HG03469 (cell line): ENCODE measurements at regions not wholly inside any gene's neighbourhood (a gene's known extent, or its start where the extent isn't known, plus 50 kb on each side); places are given as distances from the start of the nearest gene placed in this dataset.

Experiments used
- ATAC-seq: cut with Tn5 transposase; IDR thresholded peaks from one replicate; pipeline ENCODE4 v1.9.1; 2021; ENCODE audit warnings: mild to moderate bottlenecking, moderate library complexity, moderate number of reproducible peaks; ENCODE audit not compliant: unreplicated experiment

DNA sequence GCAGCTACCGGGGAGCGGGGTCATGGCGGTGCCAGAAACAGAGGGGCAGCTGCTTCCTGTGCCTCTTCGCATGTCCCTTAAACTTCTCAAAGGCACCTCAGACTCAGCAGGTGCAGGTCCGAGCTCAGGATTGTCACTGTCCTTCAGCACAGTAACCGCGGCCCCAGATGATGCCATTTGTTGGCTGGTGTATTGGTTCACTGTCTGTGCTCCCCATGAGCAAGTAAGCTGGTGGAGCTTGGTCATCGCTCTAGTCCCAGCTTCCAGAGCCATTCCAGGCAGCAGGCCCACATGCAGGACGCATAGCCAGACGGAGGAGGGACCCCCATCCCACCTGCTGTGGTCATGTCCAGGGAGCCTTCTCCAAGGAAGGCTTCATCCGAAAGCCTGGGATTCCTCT, 154.0 kb upstream of the AJAP1 start:
- ATAC-seq, result no peak

DNA sequence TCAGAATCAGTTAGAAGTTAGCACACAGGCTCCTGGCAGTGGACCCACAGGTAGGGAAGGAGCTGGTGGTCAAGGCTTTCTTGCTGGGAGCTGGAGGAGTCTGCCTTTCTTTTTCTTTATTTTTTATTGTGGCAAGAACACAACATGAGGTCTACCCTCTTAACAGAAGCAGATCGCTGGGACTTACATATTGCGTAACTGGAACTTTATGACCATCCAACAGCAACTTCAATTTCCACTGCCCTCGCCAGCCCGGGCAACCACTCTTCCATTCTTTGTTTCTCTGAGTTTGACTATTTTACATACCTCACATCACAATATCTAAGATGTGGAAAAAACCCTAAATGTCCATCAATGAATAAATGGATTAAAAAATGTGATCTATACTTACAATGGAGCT, 147.8 kb upstream of the AJAP1 start:
- no peak for ATAC-seq

DNA sequence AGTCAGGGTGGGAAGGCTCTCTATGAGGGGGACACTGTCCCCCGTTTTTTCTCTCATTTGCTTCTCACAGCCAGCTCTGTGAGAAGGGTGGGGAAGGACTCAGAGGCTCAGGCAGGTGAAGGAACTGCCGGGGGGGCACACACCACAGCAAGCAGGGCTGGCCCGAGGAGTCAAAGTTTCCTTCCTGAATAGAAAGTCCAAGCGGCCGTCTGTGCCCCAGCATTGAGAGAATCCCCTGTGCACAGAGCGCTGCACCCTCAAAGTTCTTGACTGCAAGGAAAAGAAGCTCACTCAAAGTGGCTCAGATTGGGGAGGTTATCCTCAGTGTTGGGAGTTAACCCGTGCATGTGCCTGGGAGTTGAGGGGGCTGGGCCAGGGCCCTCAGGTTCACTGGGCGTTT, 145.2 kb upstream of the AJAP1 start:
- ATAC-seq, result no peak

DNA sequence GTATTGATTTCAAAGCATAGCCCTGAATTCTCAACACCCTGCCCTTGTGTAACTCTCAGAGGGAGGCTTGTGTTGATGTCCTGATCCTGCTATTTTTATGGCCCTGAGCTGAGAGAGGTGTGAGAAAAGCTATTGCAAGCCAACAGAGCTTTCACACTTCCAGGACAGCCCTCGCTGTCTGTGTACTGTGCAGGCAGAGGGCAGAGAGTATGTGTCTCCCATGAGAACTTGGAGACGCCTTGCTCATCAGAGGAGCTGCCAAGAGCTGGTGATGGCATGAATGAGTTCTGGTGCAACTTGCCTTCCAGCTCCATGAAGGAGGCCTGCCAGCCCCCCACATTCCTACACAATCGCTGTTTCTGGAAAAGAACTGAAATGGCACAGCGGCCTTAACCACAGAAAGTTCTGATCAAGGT, 144.1 kb upstream of the AJAP1 start:
- no peak for ATAC-seq

DNA sequence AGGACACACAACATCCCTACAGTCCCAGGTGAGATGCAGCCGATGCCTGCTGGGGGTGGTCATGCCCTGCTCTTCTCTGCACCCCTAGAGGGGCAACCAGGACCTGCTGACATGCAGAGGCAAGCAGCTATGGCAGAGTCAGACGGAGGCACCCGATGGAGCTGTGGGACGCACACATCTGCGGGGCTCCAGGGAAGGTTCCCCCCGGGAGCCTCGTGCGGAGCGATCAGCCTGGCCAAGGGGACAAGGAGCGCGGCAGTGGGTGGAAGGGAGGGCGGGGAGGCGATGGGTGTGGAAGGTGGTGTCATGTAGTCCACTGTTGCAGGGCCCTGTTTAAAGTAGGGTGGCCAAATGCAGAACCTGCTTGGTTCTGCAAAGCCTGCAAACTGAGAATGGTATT, 143.0 kb upstream of the AJAP1 start:
- no peak for ATAC-seq

DNA sequence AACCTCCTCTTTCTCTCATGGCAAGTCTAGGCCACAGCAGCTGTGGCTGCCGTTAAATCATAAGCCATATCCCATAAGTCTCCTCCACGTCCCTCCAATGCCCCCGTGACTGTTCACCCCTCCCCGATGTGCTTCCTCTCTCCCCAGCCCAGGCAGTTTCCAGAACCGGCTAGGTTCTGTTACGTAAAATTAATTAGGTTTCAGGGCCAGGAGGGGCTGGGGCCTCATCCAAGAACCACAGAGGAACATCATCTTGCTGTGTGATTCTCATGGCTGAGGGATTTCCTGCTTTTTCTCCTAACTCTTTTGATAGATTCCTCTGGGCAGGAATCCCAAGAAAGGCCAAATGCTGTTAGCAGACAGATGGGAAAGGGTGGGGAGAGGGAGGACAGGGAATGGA, 141.8 kb upstream of the AJAP1 start:
- ATAC-seq, result no peak

DNA sequence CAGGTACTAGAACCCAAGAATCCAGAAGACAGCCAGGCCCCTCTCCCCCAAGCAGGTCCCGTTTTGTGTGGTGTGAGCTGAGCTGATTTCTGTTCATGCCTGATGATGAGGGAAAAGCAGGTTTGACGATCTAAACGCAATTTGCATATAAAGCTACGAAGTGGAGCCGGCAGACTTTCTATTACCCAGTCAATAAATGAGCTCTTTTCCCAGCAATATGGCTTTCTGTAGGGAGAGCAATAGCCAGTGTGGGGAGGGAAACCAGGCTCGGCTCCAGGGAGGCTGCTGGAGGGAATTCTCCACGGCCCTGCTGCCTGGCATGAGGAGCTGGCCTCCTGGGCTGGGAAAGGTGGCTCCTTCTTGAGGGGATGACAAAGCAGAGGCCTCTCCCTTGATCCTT, 140.7 kb upstream of the AJAP1 start:
- ATAC-seq, result no peak

DNA sequence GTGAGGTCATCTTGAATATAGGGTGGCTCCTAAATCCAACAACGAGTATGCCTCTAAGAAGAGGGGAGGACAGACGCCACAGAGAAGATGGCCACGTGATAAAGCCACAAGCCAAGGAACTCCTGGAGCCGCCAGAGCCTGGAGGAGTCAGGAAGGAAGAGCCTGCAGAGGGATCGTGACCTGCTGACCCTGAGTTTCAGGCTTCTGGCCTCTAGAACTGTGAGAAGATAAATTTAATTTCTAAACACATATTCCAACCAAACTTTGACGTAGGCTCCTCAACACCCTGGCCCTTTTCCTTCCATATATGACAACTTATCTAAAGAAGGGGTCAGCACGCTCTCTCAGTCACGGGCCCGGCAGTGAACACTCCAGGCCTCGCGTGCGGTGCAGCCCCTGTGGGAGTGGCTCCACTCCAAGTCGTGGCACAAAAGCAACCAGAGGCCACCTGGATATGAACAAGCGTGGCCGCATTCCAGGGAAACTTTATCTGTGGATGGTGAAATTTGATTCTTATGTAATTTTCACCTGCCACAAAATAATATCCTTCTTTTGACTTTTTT, 138.6 kb upstream of the AJAP1 start:
- ATAC-seq, result no peak

DNA sequence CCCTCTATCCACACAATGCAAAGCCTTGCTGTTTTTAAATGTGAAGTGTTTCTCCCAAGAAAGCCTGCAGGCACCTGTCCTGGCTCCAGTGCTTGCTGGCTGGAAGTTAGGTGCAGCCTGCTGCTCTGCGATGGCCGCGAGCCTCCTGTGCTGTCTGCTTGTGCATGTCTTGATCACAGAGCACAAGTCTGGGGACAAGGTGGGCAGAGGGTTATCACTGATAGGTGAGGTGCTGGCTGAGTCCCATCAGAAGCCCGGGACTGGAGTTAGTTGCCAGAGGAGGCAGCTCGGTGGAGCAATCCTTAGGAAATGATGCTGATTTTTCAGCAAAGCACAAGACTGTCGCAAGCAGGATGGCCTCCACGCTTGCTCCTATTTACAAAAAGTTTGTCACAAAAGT, 137.8 kb upstream of the AJAP1 start:
- no peak for ATAC-seq

DNA sequence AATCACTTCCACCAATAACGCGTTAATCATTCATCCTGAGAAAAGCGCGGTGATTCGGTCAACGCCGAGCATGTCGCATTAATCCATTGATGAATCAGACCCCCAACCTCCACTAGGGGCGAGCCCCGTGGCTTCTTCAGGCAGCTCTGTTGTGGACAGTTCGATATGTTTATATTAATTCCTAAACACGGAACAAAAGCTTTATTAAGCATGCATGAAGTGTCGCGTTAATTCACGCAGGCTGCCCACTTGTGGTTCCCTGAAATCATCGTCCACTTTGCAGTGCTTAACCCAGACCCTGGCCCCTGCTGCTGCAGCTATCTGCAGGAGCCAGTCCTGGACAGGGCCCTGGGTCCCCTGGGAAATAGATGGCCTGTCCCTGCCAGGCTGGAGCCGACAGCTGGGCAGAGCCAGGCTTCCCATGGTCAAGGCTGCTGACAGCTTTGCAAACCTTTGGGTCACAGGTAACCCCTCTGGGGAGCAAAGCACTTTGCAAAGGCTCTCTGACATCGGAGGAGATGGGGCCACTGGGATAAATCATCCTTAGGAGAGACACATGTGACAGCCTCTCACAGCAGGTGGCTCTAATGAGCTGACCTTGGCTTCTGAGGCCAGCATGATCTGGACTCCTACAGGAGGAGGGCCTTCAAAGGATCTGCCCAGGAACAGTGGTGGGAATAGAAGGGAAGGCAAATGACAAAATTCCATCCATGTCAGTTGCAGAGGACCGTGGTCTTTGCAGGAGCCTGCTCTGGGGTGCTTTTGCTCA, 137.0 kb upstream of the AJAP1 start:
- ATAC-seq, result no peak

DNA sequence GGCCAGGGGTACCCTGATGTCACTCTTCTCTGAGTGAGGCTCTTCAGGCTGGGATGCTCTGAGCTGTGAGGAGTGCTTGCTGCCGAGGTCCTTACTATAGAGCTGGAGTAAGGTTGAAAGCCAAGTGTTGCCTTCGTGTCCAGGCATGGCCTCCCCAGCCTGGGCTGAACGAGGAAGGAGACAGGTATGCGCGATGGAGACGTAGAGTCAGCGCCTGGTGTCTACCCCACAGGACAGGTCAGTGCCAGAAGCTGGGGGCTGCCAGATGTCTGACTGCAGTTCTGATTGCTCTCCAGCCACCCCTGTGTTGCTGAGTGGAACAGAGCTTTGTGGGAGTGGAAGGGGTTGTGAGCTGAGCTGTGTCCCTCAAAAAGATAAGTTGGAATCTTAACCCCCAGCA, 135.8 kb upstream of the AJAP1 start:
- no peak for ATAC-seq

DNA sequence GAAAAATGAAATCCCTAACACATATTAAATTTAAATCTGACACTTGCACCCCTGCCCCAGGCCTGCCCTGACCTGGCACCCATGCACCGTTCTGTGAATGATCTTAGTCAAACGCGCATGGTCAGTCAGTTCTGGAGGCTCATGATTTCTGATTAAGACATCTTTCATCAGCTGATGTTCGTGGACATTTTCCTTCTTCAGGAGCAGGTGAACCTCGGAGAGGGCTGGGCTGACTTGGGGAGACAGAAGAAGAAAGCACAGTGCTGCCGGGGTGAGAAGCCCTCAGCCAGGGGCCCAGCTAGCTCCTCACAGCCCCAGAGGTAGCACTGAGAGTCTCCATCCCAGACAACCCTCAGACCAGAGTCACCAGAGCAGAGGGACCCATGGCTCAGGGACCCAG, 134.5 kb upstream of the AJAP1 start:
- no peak for ATAC-seq

DNA sequence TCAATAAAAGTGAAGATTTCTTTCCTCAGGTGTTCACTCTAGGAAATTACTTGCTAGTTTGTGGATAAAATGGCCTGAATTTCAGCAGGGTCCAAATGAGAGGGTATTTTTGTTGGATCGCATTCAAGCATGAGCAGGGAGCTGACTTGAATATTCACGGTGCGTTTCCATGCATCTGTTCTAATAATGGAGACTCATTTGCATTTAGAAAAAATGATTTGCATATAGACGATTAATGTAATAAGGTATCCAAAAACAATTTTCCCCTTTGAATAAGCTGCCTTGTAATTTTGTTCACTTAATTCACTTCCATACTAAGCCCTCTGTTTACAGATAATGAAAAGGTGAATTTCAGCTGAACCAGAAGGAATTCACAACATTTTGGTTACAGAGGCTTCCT, 130.9 kb upstream of the AJAP1 start:
- no peak for ATAC-seq

DNA sequence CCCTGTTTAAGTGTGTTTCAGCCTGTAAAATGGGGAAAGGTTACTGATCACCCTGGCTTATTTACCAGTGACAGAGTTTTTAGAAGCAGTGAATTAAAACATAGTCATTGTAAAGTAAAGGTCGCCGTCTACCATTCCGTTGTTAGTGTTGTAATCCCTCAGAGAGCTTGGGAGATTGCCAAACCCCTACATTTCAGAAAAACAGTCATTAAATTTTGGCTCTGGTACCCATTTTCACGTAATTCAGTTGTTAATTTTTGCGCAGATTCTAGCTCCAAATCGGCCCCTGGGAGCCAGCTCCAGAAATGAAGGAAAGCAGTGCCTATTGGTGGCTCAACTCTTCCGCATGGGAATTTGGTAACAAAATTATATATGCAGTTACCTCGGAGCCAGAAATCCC, 127.7 kb upstream of the AJAP1 start:
- ATAC-seq, result no peak

DNA sequence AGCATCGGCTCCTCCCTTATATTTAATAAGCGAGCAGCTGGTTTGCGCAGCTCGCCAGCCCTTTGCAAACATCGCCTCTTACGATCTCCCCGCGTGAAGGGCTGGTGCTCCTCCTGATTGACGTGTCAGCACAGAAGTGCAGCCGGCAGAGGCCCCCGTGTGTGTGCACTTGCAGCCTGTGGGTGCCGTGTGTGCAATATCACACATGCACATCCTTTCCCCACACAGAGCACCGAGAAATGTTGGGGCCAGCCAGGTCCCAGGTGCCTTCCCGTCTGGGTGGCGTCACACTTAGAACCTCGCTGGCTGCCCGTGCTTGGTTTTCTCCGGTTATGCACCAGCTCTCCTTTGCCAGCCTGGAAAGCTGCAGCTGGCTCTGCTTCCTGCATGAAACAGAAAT, 126.6 kb upstream of the AJAP1 start:
- ATAC-seq, result no peak

DNA sequence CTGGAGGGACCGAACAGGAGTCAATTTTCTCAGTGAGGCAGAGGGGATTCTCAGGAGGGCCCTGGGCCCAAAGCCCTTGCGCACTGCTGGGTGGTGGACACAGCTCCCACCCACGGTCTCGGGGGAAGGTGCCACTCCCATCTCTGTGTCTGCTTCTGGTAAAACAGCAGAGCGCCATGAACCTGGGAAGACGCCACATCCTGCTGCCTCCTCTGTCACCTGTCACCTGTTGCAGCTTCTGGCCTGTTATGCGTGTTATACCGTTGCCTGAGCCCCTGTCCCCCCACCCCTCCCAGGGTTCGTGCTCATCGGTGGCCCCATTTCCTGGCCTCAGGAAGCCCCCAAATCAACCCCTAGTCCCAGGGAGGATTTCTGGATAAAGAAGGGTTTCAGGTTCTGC, 125.8 kb upstream of the AJAP1 start:
- no peak for ATAC-seq

DNA sequence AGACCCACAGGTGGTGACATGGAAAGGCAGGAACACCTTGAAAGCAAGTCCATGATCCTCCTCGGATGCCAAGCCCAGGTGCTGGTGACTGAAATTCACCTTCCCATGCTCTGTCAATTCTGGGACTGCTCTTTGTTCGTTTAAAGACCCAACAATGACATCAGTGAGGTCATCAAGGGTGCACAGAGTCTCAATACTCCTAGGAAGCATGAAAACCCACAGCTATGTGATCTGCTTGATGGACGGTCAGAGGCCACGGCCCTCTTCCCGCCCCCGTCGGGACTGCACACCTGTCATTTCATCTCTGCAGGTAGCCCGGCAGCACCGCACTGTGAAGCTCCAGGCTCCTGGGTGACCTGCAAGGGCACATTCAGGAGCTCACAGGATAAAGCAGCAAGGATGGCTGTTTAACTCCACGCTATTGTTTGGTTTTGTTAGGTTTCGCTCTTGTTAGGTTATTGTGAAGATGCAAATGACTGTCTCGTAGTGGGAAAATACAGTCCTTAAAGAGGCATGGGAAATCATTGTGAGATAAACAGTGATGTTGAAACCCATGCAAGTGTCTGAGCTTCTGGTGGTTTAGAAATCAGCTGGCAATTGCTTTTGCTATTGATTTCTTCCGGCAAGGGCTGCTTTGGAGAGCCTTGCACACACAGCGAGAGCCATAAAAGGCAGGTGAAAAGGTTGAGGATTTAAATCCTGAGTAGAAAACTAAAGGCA, 124.8 kb upstream of the AJAP1 start:
- ATAC-seq, result no peak

DNA sequence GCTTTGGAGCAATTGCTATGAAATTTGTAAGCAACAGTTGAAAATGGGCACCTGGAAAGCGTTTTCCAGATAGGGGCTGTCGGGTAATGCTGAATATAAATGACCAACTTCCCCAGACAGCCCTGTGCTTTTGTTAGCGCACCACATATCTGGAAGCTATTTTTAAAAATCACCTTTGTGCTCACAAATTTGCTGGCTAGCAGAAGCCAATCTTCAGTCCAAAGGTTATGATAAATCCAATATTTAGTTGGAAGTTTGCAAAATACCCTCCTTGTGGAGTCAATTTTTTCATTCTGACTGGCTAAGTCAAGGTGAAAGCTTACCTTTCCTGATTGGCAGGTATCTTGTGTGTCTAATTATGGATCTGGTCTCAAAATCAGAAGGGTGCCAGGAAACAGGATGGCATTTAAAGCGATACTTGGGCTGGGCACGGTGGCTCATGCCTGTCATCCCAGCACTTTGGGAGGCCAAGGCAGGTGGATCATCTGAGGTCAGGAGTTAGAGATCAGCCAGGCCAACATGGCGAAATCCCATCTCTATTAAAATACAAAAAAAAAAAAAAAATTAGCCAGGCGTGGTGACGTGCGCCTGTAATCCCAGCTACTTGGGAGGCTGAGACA, 124.1 kb upstream of the AJAP1 start:
- no peak for ATAC-seq

DNA sequence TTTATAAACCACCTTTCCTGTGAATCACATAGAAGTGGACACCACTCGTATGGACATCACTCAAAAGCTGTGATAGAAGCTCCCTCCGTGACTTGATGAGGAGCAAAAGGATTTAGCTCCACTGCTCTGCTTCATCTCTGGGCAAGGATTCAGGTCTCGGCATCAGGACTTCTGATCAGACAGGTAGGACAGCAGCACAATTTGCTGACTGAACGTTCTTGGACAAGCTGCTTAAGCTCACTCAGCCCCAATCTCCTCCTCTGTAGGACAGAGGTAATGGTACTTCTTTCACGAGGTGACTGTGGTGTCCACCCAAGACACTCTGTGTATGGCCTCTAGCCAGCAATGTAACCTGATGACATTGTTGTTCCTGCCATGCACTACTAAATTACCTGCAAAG, 122.6 kb upstream of the AJAP1 start:
- no peak for ATAC-seq

DNA sequence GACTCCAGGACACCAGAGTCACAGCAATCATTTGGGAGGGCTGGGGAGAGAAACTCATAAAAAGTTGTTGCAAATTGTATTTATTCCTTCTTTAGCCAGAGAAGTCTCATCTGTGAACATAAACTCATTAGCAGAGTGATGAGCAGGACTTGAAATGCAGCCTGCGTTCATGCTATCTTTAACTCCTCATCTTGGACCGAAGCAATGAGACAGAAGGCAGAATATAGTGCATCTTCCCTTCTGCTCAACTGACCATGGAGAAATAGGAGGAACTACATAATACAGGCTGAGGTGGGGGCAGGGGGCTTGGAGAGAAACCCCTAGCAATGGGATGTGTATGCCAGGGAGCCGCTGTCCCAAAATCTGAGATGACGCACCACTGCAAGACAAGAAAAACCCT, 121.8 kb upstream of the AJAP1 start:
- no peak for ATAC-seq

DNA sequence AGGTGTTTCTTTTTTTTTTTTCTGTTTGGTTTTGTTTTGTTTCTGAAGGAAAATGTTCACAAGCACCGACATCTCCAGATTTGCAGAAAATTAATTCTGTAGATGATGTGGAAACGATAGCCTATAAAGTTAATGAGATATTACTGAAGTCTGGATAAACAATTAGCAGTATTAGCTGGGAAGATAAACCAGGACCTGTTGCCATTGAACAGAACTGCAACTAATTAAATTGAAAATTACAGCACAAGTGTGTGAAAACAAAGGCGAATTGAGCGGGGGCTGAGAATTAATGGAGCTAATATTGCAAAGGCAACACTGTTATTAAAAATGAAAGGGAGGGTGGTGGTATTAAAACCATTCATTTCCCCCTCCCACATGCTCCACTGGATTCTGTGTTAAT, 107.5 kb upstream of the AJAP1 start:
- no peak for ATAC-seq

DNA sequence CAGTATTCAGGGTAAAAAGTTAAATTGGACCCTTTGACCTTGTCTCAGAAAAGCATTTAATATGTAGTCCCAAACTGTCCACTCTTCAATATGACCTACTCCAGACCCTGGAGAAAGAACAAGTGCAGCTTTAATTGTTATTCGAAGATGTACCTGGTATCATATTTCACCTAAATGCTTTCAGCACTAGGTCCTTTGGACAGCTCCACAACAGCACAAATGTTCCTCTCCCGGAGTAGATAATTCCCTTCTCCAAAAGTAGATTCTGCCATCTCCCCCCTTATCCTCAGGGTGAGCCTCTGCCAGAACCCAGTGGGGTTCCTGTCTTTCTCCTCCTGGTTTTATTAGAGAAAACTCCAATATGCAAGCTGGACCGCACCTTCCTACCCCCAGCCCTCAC, 104.5 kb upstream of the AJAP1 start:
- ATAC-seq, result no peak
